ENCODE measurements at regions not wholly inside any gene's neighbourhood (a gene's known extent, or its start where the extent isn't known, plus 50 kb on each side); places are given as distances from the start of the nearest gene placed in this dataset.

GRCh38 chr5:57106661-57107060 lies 67.2 kb upstream of the GPBP1 start:
- H3K4me1 Mint-ChIP-seq (ENCODE audit: unreplicated experiment), result no peaks in the 10 kb centered on the region
- no peaks in the 10 kb centered on the region for H3K9me3 Mint-ChIP-seq
- no peaks in the 10 kb centered on the region for H3K36me3 Mint-ChIP-seq
- no peak for DNase-seq (ENCODE audit: extremely low spot score, unreplicated experiment)
- no peaks in the 10 kb centered on the region for H3K27me3 Mint-ChIP-seq
- H3K27ac Mint-ChIP-seq, result no peak overlapping the region
- TF ChIP-seq CTCF (conservative IDR thresholded peaks at IDR 0.05), result no peak
- no peak overlapping the region for H3K4me3 Mint-ChIP-seq

- no peaks in the 10 kb centered on the region for H3K4me1 Mint-ChIP-seq (ENCODE audit: unreplicated experiment)
- H3K36me3 Mint-ChIP-seq, result no peaks in the 10 kb centered on the region
- H3K27me3 Mint-ChIP-seq, result no peaks in the 10 kb centered on the region
- no peak overlapping the region for H3K4me3 Mint-ChIP-seq
- H3K27ac Mint-ChIP-seq, result no peak overlapping the region
- DNase-seq (ENCODE audit: extremely low spot score, unreplicated experiment), result no peak
- H3K9me3 Mint-ChIP-seq, result no peaks in the 10 kb centered on the region
- no peak for TF ChIP-seq CTCF (conservative IDR thresholded peaks at IDR 0.05)
Measured at GRCh38 chr5:57111993-57112392, 61.9 kb upstream of the GPBP1 start.

GRCh38 chr5:57113481-57113880 lies 60.4 kb upstream of the GPBP1 start:
- DNase-seq (ENCODE audit: extremely low spot score, unreplicated experiment), result no peak
- no peaks in the 10 kb centered on the region for H3K4me1 Mint-ChIP-seq (ENCODE audit: unreplicated experiment)
- H3K4me3 Mint-ChIP-seq, result no peak overlapping the region
- H3K27me3 Mint-ChIP-seq, result no peaks in the 10 kb centered on the region
- TF ChIP-seq CTCF (conservative IDR thresholded peaks at IDR 0.05), result no peak
- no peaks in the 10 kb centered on the region for H3K36me3 Mint-ChIP-seq
- H3K9me3 Mint-ChIP-seq, result no peaks in the 10 kb centered on the region
- H3K27ac Mint-ChIP-seq, result no peak overlapping the region

- Mint-ChIP-seq H3K27me3 (no peaks in the 10 kb centered on the region), H3K4me3 (no peak overlapping the region), H3K4me1 (ENCODE audit: unreplicated experiment) (no peaks in the 10 kb centered on the region), H3K36me3 (no peaks in the 10 kb centered on the region), H3K9me3 (peaks cover 3% of the 10 kb centered on the region), H3K27ac (no peak overlapping the region)
- TF ChIP-seq CTCF (conservative IDR thresholded peaks at IDR 0.05), result no peak
- no peak for DNase-seq (ENCODE audit: extremely low spot score, unreplicated experiment)
Measured at GRCh38 chr5:57117596-57117995, 56.3 kb upstream of the GPBP1 start.

- no peak for TF ChIP-seq CTCF (conservative IDR thresholded peaks at IDR 0.05)
- Mint-ChIP-seq H3K36me3 (no peaks in the 10 kb centered on the region), H3K4me1 (ENCODE audit: unreplicated experiment) (no peaks in the 10 kb centered on the region), H3K27me3 (no peaks in the 10 kb centered on the region), H3K4me3 (no peak overlapping the region), H3K9me3 (peaks cover 4% of the 10 kb centered on the region), H3K27ac (no peak overlapping the region)
- no peak for DNase-seq (ENCODE audit: extremely low spot score, unreplicated experiment)
Measured at GRCh38 chr5:57119031-57119430, 54.8 kb upstream of the GPBP1 start.

- Mint-ChIP-seq H3K4me3 (no peak overlapping the region), H3K36me3 (no peaks in the 10 kb centered on the region), H3K27me3 (no peaks in the 10 kb centered on the region), H3K9me3 (peaks cover 4% of the 10 kb centered on the region), H3K27ac (no peak overlapping the region), H3K4me1 (ENCODE audit: unreplicated experiment) (no peaks in the 10 kb centered on the region)
- TF ChIP-seq CTCF (conservative IDR thresholded peaks at IDR 0.05), result no peak
- no peak for DNase-seq (ENCODE audit: extremely low spot score, unreplicated experiment)
Measured at GRCh38 chr5:57124014-57124413, 49.8 kb upstream of the GPBP1 start.
